Smooth muscle cell (in vitro differentiated cells): ENCODE measurements at regions not wholly inside any gene's neighbourhood (a gene's known extent, or its start where the extent isn't known, plus 50 kb on each side); places are given as distances from the start of the nearest gene placed in this dataset.

Source experiments
- DNase-seq: peaks from one replicate; lab custom pipeline; 2025; ENCODE audit not compliant: unreplicated experiment; lab: John Stamatoyannopoulos, UW
- H2AFZ ChIP-seq: fragments of 200-600 bp; sonication (generic); 2 replicates; pipeline ENCODE4 v1.6.0; 2016; ENCODE audit warnings: antibody characterized with exemption, low read depth, mild to moderate bottlenecking
- H3F3A ChIP-seq: fragments of 200-600 bp; sonication (generic); 2 replicates; pipeline ENCODE4 v1.6.0; 2017; ENCODE audit warnings: antibody characterized with exemption, low read depth
- H3K27ac ChIP-seq: fragments of 200-600 bp; sonication (generic); 2 replicates; pipeline ENCODE4 v1.5.1; 2016; ENCODE audit warnings: low read depth, mild to moderate bottlenecking
- H3K27me3 ChIP-seq: fragments of 200-600 bp; sonication (generic); 2 replicates; pipeline ENCODE4 v1.6.1; 2016; ENCODE audit warnings: low read depth, mild to moderate bottlenecking
- H3K36me3 ChIP-seq: fragments of 200-600 bp; sonication (generic); 2 replicates; pipeline ENCODE4 v1.5.1; 2016; ENCODE audit warnings: low read depth
- H3K4me1 ChIP-seq: fragments of 200-600 bp; sonication (generic); 2 replicates; pipeline ENCODE4 v1.5.1; 2016; ENCODE audit warnings: low read depth
- H3K4me2 ChIP-seq: fragments of 200-600 bp; sonication (generic); 2 replicates; pipeline ENCODE4 v1.6.0; 2016; ENCODE audit warnings: mild to moderate bottlenecking
- H3K4me3 ChIP-seq: fragments of 200-600 bp; sonication (generic); 2 replicates; pipeline ENCODE4 v1.5.1; 2016; ENCODE audit warnings: mild to moderate bottlenecking
- H3K79me2 ChIP-seq: fragments of 200-600 bp; sonication (generic); 2 replicates; pipeline ENCODE4 v1.6.0; 2016; ENCODE audit warnings: low read depth, mild to moderate bottlenecking
- H3K9ac ChIP-seq: fragments of 200-600 bp; sonication (generic); 2 replicates; pipeline ENCODE4 v1.6.0; 2016; ENCODE audit warnings: low read depth
- H3K9me3 ChIP-seq: fragments of 200-600 bp; sonication (generic); replicated peaks from 2 replicates; pipeline ENCODE4 v1.5.1; 2016; ENCODE audit warnings: low read depth
- H4K20me1 ChIP-seq: fragments of 200-600 bp; sonication (generic); 2 replicates; pipeline ENCODE4 v1.6.0; 2016; ENCODE audit warnings: low read depth
- WGBS: methylation state at CpG from one replicate; pipeline ENCODE4 v1.1.7; 2016; ENCODE audit warnings: low lambda C conversion rate; 5-methylcytosine and 5-hydroxymethylcytosine counted together
- TF ChIP-seq, protein P1 (sequence below): fragments of 200-600 bp; sonication (generic); IDR thresholded peaks from 2 replicates; pipeline ENCODE4 v1.5.1; 2017; ENCODE audit warnings: borderline replicate concordance, mild to moderate bottlenecking, antibody characterized with exemption; ENCODE audit not compliant: insufficient read depth, poor library complexity, severe bottlenecking

DNA sequence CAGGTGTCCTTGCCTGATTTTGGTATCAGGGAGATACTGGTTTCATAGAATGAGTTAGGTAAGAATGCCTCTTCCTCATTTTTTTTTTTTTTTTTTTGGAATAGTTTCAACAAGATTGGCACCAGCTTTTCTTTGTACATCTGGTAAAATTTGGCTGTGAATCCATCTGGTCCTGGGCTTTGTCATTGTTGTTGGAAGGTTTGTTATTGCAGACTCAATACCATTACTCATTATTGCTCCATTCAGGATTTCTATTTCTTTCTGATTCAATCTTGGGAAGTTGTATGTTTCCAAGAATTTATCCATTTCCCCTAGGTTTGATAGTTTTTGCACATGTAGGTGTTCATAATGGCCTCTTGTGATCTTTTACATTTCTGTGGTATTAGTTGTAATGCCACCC, 126.0 kb upstream of the KITLG start:
- Histone ChIP-seq H3K4me3 (no peak overlapping the region), H3K4me1 (no peaks in the 10 kb centered on the region), H3K79me2 (no peaks in the 10 kb centered on the region), H2AFZ (no peak overlapping the region), H3F3A (no peaks in the 10 kb centered on the region), H3K9me3 (no peaks in the 10 kb centered on the region), H3K36me3 (no peaks in the 10 kb centered on the region), H3K27ac (no peak overlapping the region), H3K4me2 (no peak overlapping the region), H3K27me3 (no peaks in the 10 kb centered on the region), H3K9ac (no peak overlapping the region), H4K20me1 (no peaks in the 10 kb centered on the region)
- DNase-seq: no peak
- TF ChIP-seq, protein P1, sequence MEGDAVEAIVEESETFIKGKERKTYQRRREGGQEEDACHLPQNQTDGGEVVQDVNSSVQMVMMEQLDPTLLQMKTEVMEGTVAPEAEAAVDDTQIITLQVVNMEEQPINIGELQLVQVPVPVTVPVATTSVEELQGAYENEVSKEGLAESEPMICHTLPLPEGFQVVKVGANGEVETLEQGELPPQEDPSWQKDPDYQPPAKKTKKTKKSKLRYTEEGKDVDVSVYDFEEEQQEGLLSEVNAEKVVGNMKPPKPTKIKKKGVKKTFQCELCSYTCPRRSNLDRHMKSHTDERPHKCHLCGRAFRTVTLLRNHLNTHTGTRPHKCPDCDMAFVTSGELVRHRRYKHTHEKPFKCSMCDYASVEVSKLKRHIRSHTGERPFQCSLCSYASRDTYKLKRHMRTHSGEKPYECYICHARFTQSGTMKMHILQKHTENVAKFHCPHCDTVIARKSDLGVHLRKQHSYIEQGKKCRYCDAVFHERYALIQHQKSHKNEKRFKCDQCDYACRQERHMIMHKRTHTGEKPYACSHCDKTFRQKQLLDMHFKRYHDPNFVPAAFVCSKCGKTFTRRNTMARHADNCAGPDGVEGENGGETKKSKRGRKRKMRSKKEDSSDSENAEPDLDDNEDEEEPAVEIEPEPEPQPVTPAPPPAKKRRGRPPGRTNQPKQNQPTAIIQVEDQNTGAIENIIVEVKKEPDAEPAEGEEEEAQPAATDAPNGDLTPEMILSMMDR: no peak

DNA sequence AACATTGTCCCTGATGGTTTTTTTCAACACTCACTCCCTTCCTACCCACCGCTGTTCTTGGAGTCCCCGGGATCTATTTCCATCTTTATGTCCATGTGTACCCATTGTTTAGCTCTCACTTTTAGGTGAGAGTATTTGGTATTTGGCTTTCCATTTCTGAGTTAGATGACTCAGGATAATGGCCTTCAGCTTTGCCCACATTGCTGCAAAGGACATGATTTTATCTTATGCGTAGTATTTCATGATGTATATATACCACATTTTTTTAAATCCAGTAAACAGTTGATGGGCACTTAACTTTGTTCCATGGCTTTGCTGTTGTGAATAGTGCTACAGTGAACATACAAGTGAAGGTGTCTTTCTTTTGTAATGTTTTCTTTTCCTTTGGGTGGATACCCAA, 123.5 kb upstream of the KITLG start:
- Histone ChIP-seq H3K79me2 (no peaks in the 10 kb centered on the region), H3K4me1 (no peaks in the 10 kb centered on the region), H3K27ac (no peak overlapping the region), H3K36me3 (no peaks in the 10 kb centered on the region), H3K4me3 (no peak overlapping the region), H3K27me3 (no peaks in the 10 kb centered on the region), H3F3A (no peaks in the 10 kb centered on the region), H3K9ac (no peak overlapping the region), H2AFZ (no peak overlapping the region), H3K4me2 (no peak overlapping the region), H4K20me1 (no peaks in the 10 kb centered on the region), H3K9me3 (no peaks in the 10 kb centered on the region)
- WGBS: 93% methylated on average over 3 of the region's 3 CpGs
- TF ChIP-seq, protein P1: no peak
- no peak for DNase-seq

DNA sequence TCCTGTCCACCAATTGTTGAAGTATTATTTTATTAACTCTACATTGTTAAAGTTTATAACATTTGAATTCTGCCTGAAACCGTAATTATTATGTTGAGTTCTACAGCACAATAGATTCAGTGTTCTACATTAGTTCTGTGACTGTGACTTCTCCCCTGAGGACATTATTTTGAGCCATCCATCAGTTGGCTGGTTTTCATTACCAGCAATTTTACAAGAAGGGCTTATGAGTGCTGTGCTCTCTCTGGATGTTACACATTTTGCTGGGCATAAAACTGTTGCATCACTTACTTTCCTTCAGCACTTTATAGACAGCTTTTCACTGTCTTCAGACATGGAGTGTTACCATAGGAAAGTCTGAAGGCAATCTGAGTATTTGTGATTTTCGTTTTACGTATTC, 118.2 kb upstream of the KITLG start:
- H2AFZ ChIP-seq: no peak overlapping the region
- H3K27me3 ChIP-seq: no peaks in the 10 kb centered on the region
- no peaks in the 10 kb centered on the region for H3K36me3 ChIP-seq
- no peak overlapping the region for H3K27ac ChIP-seq
- H3K4me1 ChIP-seq: no peaks in the 10 kb centered on the region
- no peak for DNase-seq
- H3K9ac ChIP-seq: no peak overlapping the region
- H3K9me3 ChIP-seq: no peaks in the 10 kb centered on the region
- no peak overlapping the region for H3K4me3 ChIP-seq
- no peaks in the 10 kb centered on the region for H4K20me1 ChIP-seq
- 82% methylated on average over 3 of the region's 3 CpGs for WGBS
- H3K79me2 ChIP-seq: no peaks in the 10 kb centered on the region
- TF ChIP-seq, protein P1: no peak
- H3K4me2 ChIP-seq: no peak overlapping the region
- no peaks in the 10 kb centered on the region for H3F3A ChIP-seq

DNA sequence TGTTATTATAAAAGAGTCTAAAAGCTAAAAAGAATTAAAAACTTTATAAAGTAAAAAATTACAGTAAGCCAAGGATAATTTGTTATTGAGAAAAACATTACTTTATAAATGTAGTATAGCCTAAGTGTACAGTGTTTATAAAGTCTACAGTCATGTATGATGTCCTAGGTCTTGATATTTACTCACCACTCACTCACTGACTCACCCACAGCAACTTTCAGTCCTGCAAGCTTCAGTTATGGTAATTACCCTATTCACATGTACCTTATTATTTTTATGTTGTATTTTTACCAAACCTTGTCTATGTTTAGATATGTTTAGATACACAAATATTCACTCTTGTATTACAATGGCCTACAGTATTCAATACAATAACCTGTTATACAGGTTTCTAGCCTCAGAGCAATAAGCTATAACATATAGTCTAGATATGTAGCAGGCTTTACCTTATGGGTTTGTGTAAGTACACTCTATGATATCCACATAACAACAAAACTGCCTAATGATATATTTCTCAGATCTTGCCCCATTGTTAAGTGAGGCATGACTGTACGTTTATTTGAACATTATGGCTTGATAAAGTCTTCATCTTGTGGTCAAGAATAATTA, 113.7 kb upstream of the KITLG start:
- Histone ChIP-seq H3K9ac (no peak overlapping the region), H3K9me3 (no peaks in the 10 kb centered on the region), H3K27ac (no peak overlapping the region), H3K79me2 (no peaks in the 10 kb centered on the region), H3K36me3 (no peaks in the 10 kb centered on the region), H3K27me3 (no peaks in the 10 kb centered on the region), H3F3A (no peaks in the 10 kb centered on the region), H3K4me2 (no peak overlapping the region), H3K4me3 (no peak overlapping the region), H3K4me1 (no peaks in the 10 kb centered on the region), H2AFZ (no peak overlapping the region), H4K20me1 (no peaks in the 10 kb centered on the region)
- TF ChIP-seq, protein P1: no peak
- no peak for DNase-seq
- 92% methylated on average over 1 of the region's 1 CpG for WGBS
